ENCODE measurements at regions not wholly inside any gene's neighbourhood (a gene's known extent, or its start where the extent isn't known, plus 50 kb on each side); places are given as distances from the start of the nearest gene placed in this dataset.

- in situ Hi-C loops (cut with MboI): no loop called here
- Histone ChIP-seq H3K27ac (no peak overlapping the region), H3K4me3 (no peak overlapping the region), H3K27me3 (replicated peaks; ENCODE audit: insufficient read depth) (no peaks in the 10 kb centered on the region), H4K20me1 (ENCODE audit: insufficient read depth) (no peaks in the 10 kb centered on the region), H3K9me3 (ENCODE audit: low read depth) (no peaks in the 10 kb centered on the region), H3F3A (ENCODE audit: insufficient read depth) (no peaks in the 10 kb centered on the region), H3K9me2 (ENCODE audit: insufficient read depth) (peaks cover 6% of the 10 kb centered on the region; the same call in 1 of the 2 replicates), H3K4me1 (ENCODE audit: insufficient read depth) (no peaks in the 10 kb centered on the region), H3K79me2 (ENCODE audit: insufficient read depth) (no peaks in the 10 kb centered on the region), H2AFZ (no peak overlapping the region), H3K36me3 (ENCODE audit: low read depth) (no peaks in the 10 kb centered on the region), H3K9ac (no peak overlapping the region), H3K4me2 (ENCODE audit: unreplicated experiment) (no peak overlapping the region)
- TF ChIP-seq EZH2phosphoT487 (IDR thresholded peaks at IDR 0.05; ENCODE audit: insufficient read depth, low read depth): no peak
- TF ChIP-seq EZH2 (IDR thresholded peaks at IDR 0.05; ENCODE audit: insufficient read depth, poor library complexity, severe bottlenecking): no peak
- peak; percentile 11 for DNase-seq
These were observed 89.5 kb upstream of the NCK2 start for GRCh38 chr2:105655244-105655643.

GRCh38 chr2:105654474-105655004, 90.2 kb upstream of the NCK2 start:
- TF ChIP-seq EZH2 (IDR thresholded peaks at IDR 0.05; ENCODE audit: insufficient read depth, poor library complexity, severe bottlenecking) (no peak), EZH2phosphoT487 (IDR thresholded peaks at IDR 0.05; ENCODE audit: insufficient read depth, low read depth) (no peak)
- Histone ChIP-seq H3K36me3 (ENCODE audit: low read depth) (no peaks in the 10 kb centered on the region), H3K9me2 (ENCODE audit: insufficient read depth) (peaks cover 6% of the 10 kb centered on the region; the same call in 1 of the 2 replicates), H3K27ac (no peak overlapping the region), H3K9ac (no peak overlapping the region), H3K4me3 (no peak overlapping the region), H3K9me3 (ENCODE audit: low read depth) (no peaks in the 10 kb centered on the region), H3F3A (ENCODE audit: insufficient read depth) (no peaks in the 10 kb centered on the region), H2AFZ (no peak overlapping the region), H3K27me3 (replicated peaks; ENCODE audit: insufficient read depth) (no peaks in the 10 kb centered on the region), H3K79me2 (ENCODE audit: insufficient read depth) (no peaks in the 10 kb centered on the region), H3K4me1 (ENCODE audit: insufficient read depth) (no peaks in the 10 kb centered on the region), H3K4me2 (ENCODE audit: unreplicated experiment) (no peak overlapping the region), H4K20me1 (ENCODE audit: insufficient read depth) (no peaks in the 10 kb centered on the region)
- in situ Hi-C loops (cut with MboI): no loop called here
- no peak for DNase-seq
- WGBS, 2 experiments (ENCODE audit: low coverage in 1 of 2, low lambda C conversion rate in 2 of 2, missing lambda C conversion rate in 2 of 2): 66 to 87% methylated on average over 2 of the region's 2 CpGs

GRCh38 chr2:105653302-105653701, 91.4 kb upstream of the NCK2 start:
- no peak overlapping the region for H2AFZ ChIP-seq

GRCh38 chr2:105652014-105652796, 92.5 kb upstream of the NCK2 start:
- DNase-seq: no peak
- no peak overlapping the region for H3K4me2 ChIP-seq (ENCODE audit: unreplicated experiment)
- peaks cover 6% of the 10 kb centered on the region; the same call in 1 of the 2 replicates for H3K9me2 ChIP-seq (ENCODE audit: insufficient read depth)
- H3K27ac ChIP-seq: no peak overlapping the region
- H3K9ac ChIP-seq: no peak overlapping the region
- H2AFZ ChIP-seq: no peak overlapping the region
- no peaks in the 10 kb centered on the region for H3F3A ChIP-seq (ENCODE audit: insufficient read depth)
- 0 out of 2 replicates have a peak, but pooled peaks cover 6% of the 10 kb centered on the region for H3K27me3 ChIP-seq (replicated peaks; ENCODE audit: insufficient read depth)
- no peaks in the 10 kb centered on the region for H4K20me1 ChIP-seq (ENCODE audit: insufficient read depth)
- H3K36me3 ChIP-seq (ENCODE audit: low read depth): no peaks in the 10 kb centered on the region
- in situ Hi-C loops (cut with MboI): no loop called here
- H3K9me3 ChIP-seq (ENCODE audit: low read depth): no peaks in the 10 kb centered on the region
- H3K79me2 ChIP-seq (ENCODE audit: insufficient read depth): no peaks in the 10 kb centered on the region
- no peak overlapping the region for H3K4me3 ChIP-seq
- WGBS, 2 experiments (ENCODE audit: low coverage in 1 of 2, low lambda C conversion rate in 2 of 2, missing lambda C conversion rate in 2 of 2): 91 to 95% methylated on average over 13 of the region's 13 CpGs
- H3K4me1 ChIP-seq (ENCODE audit: insufficient read depth): no peaks in the 10 kb centered on the region
- TF ChIP-seq EZH2phosphoT487 (IDR thresholded peaks at IDR 0.05; ENCODE audit: insufficient read depth, low read depth) (no peak), EZH2 (IDR thresholded peaks at IDR 0.05; ENCODE audit: insufficient read depth, poor library complexity, severe bottlenecking) (no peak)

More at GRCh38 chr2:105653302-105653701, 91.4 kb upstream of the NCK2 start:
- Histone ChIP-seq H3K4me1 (ENCODE audit: insufficient read depth) (no peaks in the 10 kb centered on the region), H3K79me2 (ENCODE audit: insufficient read depth) (no peaks in the 10 kb centered on the region), H3K27ac (no peak overlapping the region), H3F3A (ENCODE audit: insufficient read depth) (no peaks in the 10 kb centered on the region), H3K9me2 (ENCODE audit: insufficient read depth) (peaks cover 6% of the 10 kb centered on the region; the same call in 1 of the 2 replicates), H3K27me3 (replicated peaks; ENCODE audit: insufficient read depth) (0 out of 2 replicates have a peak, but pooled peaks cover 6% of the 10 kb centered on the region), H3K9ac (no peak overlapping the region), H3K4me3 (no peak overlapping the region), H3K36me3 (ENCODE audit: low read depth) (no peaks in the 10 kb centered on the region), H3K4me2 (ENCODE audit: unreplicated experiment) (no peak overlapping the region), H3K9me3 (ENCODE audit: low read depth) (no peaks in the 10 kb centered on the region), H4K20me1 (ENCODE audit: insufficient read depth) (no peaks in the 10 kb centered on the region)
- no peak for DNase-seq
- TF ChIP-seq EZH2 (IDR thresholded peaks at IDR 0.05; ENCODE audit: insufficient read depth, poor library complexity, severe bottlenecking): no peak
- TF ChIP-seq EZH2phosphoT487 (IDR thresholded peaks at IDR 0.05; ENCODE audit: insufficient read depth, low read depth): no peak
- in situ Hi-C loops (cut with MboI): no loop called here
